ENCODE measurements at regions not wholly inside any gene's neighbourhood (a gene's known extent, or its start where the extent isn't known, plus 50 kb on each side); places are given as distances from the start of the nearest gene placed in this dataset.
A peak's percentile ranks its signal among the peaks of the same experiment; 100 is the strongest.

- in situ Hi-C loops (cut with HindIII; ENCODE audit: low sequenced_read_pairs): no loop called here
- no peak overlapping the region for H3K4me3 ChIP-seq (ENCODE audit: low read depth, low read length)
- no peak for TF ChIP-seq CTCF (IDR thresholded peaks at IDR 0.05; ENCODE audit: low read depth, low read length)
- DNase-seq (ENCODE audit: low read depth, low spot score): no peak
Observed at GRCh38 chr6:100096936-100097335, 102.9 kb upstream of the MCHR2 start.

- no peak for DNase-seq (ENCODE audit: low read depth, low spot score)
Observed at GRCh38 chr6:100096341-100096740, 102.3 kb upstream of the MCHR2 start.

GRCh38 chr6:100093405-100093804 lies 99.4 kb upstream of the MCHR2 start:
- no peak for TF ChIP-seq CTCF (IDR thresholded peaks at IDR 0.05; ENCODE audit: low read depth, low read length)
- no peak overlapping the region for H3K4me3 ChIP-seq (ENCODE audit: low read depth, low read length)
- in situ Hi-C loops (cut with HindIII; ENCODE audit: low sequenced_read_pairs): no loop called here
- no peak for DNase-seq (ENCODE audit: low read depth, low spot score)

More at GRCh38 chr6:100096341-100096740, 102.3 kb upstream of the MCHR2 start:
- no peak for TF ChIP-seq CTCF (IDR thresholded peaks at IDR 0.05; ENCODE audit: low read depth, low read length)
- H3K4me3 ChIP-seq (ENCODE audit: low read depth, low read length): no peak overlapping the region
- in situ Hi-C loops (cut with HindIII; ENCODE audit: low sequenced_read_pairs): no loop called here

GRCh38 chr6:100088009-100088408 lies 94.0 kb upstream of the MCHR2 start:
- TF ChIP-seq CTCF (IDR thresholded peaks at IDR 0.05; ENCODE audit: low read depth, low read length): no peak
- peak; percentile 79 for DNase-seq (ENCODE audit: low read depth, low spot score)
- in situ Hi-C loops (cut with HindIII; ENCODE audit: low sequenced_read_pairs): no loop called here
- no peak overlapping the region for H3K4me3 ChIP-seq (ENCODE audit: low read depth, low read length)

GRCh38 chr6:100084991-100085364 lies 91.0 kb upstream of the MCHR2 start:
- DNase-seq (ENCODE audit: low read depth, low spot score): no peak
- in situ Hi-C loops (cut with HindIII; ENCODE audit: low sequenced_read_pairs): no loop called here

GRCh38 chr6:100084316-100084990 lies 90.4 kb upstream of the MCHR2 start:
- in situ Hi-C loops (cut with HindIII; ENCODE audit: low sequenced_read_pairs): no loop called here
- no peak overlapping the region for H3K4me3 ChIP-seq (ENCODE audit: low read depth, low read length)
- peak; percentile 55 for DNase-seq (ENCODE audit: low read depth, low spot score)
- no peak for TF ChIP-seq CTCF (IDR thresholded peaks at IDR 0.05; ENCODE audit: low read depth, low read length)

More at GRCh38 chr6:100084991-100085364, 91.0 kb upstream of the MCHR2 start:
- TF ChIP-seq CTCF (IDR thresholded peaks at IDR 0.05; ENCODE audit: low read depth, low read length): no peak
- no peak overlapping the region for H3K4me3 ChIP-seq (ENCODE audit: low read depth, low read length)

Measured in astrocyte of the spinal cord (primary cell).